OCI-LY3 (cell line): ENCODE measurements at regions not wholly inside any gene's neighbourhood (a gene's known extent, or its start where the extent isn't known, plus 50 kb on each side); places are given as distances from the start of the nearest gene placed in this dataset.

ENCODE experiments used
- CTCF ChIP-seq: fragments of 200-600, 300-600 bp; sonication (generic); IDR thresholded peaks from 2 replicates; pipeline ENCODE4 v1.5.1; 2014; ENCODE audit warnings: antibody characterized with exemption, low read length, low read depth
- EZH2phosphoT487 ChIP-seq: fragments of 200-600 bp; shearing (Covaris generic); IDR thresholded peaks from 2 replicates; pipeline ENCODE4 v1.6.1; 2018; ENCODE audit warnings: antibody characterized with exemption, mixed run types, low read depth

DNA sequence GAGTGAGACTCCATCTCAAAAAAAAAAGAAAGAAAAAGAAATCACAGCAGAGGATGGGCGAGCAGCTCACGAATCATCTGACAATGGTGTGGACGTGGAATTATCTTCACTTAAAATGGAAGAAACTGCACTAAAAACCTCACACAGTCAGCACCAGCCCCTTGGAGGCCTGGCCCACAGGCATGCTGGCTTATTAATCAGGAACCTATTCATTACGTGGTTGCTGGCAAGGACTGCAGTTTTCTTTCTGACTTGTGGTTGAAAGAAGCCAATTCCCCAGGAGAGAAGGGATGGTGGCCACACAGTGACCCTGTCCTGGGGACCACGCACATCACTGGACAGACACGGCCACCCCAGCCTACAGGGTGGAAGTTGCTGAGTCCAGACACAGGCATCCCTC lies 401.1 kb downstream of the CTTN start:
- TF ChIP-seq CTCF (no peak), EZH2phosphoT487 (no peak)
